PFSK-1 (cell line): ENCODE measurements at regions not wholly inside any gene's neighbourhood (a gene's known extent, or its start where the extent isn't known, plus 50 kb on each side); places are given as distances from the start of the nearest gene placed in this dataset.

ENCODE experiments used
- FOXP2 ChIP-seq: optimal IDR thresholded peaks from 2 replicates; pipeline ENCODE3; 2011; ENCODE audit warnings: borderline replicate concordance, control low read depth, inconsistent platforms; ENCODE audit not compliant: insufficient read depth; ENCODE audit errors: extremely low read length, extremely low read depth
- POLR2AphosphoS5 ChIP-seq: IDR thresholded peaks from 2 replicates; pipeline ENCODE4 v1.6.1; 2012; ENCODE audit warnings: low read depth, mild to moderate bottlenecking, control low read depth, low read length, moderate library complexity
- REST ChIP-seq, 2 experiments: IDR thresholded peaks; 2 replicates each; pipeline versions ENCODE4 v1.6.1 to v1.8.0; 2011 to 2012; ENCODE audit warnings: low read depth in 2 of 2, low read length in 2 of 2, control low read depth in 1 of 2, inconsistent platforms in 1 of 2, mild to moderate bottlenecking in 1 of 2, moderate library complexity in 1 of 2; ENCODE audit not compliant: insufficient read depth in 1 of 2
- SIN3A ChIP-seq: IDR thresholded peaks from 2 replicates; pipeline ENCODE4 v1.6.1; 2012; ENCODE audit warnings: mild to moderate bottlenecking, low read length, moderate library complexity, borderline replicate concordance; ENCODE audit not compliant: insufficient read depth
- TAF1 ChIP-seq: IDR thresholded peaks from 2 replicates; pipeline ENCODE4 v1.6.1; 2012; ENCODE audit warnings: low read length, control low read depth, borderline replicate concordance; ENCODE audit not compliant: insufficient read depth

DNA sequence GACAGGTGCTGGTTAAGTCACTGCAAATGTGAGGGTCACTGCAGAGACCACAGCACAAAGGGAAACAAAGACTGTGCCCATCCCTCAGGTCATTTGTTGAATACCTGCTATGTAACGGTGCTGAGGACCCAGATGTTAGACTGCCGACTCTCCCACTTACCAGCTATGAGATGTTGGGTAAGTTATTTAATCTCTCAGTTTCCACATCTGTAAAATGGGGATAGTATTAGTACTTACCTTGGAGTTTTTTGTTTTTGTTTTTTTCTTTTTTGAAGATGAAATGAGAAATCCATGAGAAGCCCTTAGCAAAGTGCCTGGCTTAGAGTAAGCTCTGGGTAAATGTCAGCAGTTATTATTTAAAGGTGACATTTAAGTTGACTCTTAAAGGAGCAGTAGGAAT, 50.5 kb upstream of the PMFBP1 start:
- TF ChIP-seq POLR2AphosphoS5 (no peak), SIN3A (no peak), TAF1 (no peak), FOXP2 (no peak), REST (IDR thresholded peaks at IDR 0.05; ENCODE audit: insufficient read depth in 1 of 2, low read depth in 2 of 2, low read length in 2 of 2) (no peak)
